K562 (cell line): ENCODE measurements at regions not wholly inside any gene's neighbourhood (a gene's known extent, or its start where the extent isn't known, plus 50 kb on each side); places are given as distances from the start of the nearest gene placed in this dataset.

Experiments
- DEAF1 ChIP-seq: fragments of 450-650 bp; formaldehyde crosslinking; IDR thresholded peaks from 2 replicates; pipeline ENCODE4 v1.4.0; 2020; ENCODE audit warnings: mild to moderate bottlenecking, moderate library complexity
- ELF1 ChIP-seq: fragments of 200-800 bp; sonication (Bioruptor generic); IDR thresholded peaks from 2 replicates; pipeline ENCODE4 v1.6.1; 2016; ENCODE audit warnings: missing genetic modification characterization, missing compliant biosample characterization
- HDAC3 ChIP-seq: fragments of 450-650 bp; IDR thresholded peaks from 2 replicates; pipeline ENCODE4 v1.6.1; 2018; ENCODE audit warnings: borderline replicate concordance, mild to moderate bottlenecking, moderate library complexity; ENCODE audit not compliant: partially characterized antibody
- IFI16 ChIP-seq: fragments of 250-450 bp; sonication (Bioruptor Pico); IDR thresholded peaks from 2 replicates; pipeline ENCODE4 v2.1.2; 2022; ENCODE audit warnings: mild to moderate bottlenecking, inconsistent platforms
- MECOM ChIP-seq: fragments of 250-450 bp; sonication (Bioruptor Pico); IDR thresholded peaks from 2 replicates; pipeline ENCODE4 v1.8.0; 2022; ENCODE audit warnings: inconsistent platforms
- PREB ChIP-seq: sonication (generic); formaldehyde crosslinking; IDR thresholded peaks from 2 replicates; pipeline ENCODE4 v1.8.1; 2023; ENCODE audit warnings: mild to moderate bottlenecking, missing genetic modification reagents
- REST ChIP-seq, 2 experiments: fragments of 450-650 bp; formaldehyde crosslinking in 1 of 2; IDR thresholded peaks; 2 replicates each; pipeline versions ENCODE4 v1.4.0 to v1.6.1; 2014 to 2020; ENCODE audit warnings: mild to moderate bottlenecking in 2 of 2, borderline replicate concordance in 1 of 2, low read depth in 1 of 2
- ZNF507 ChIP-seq: conservative IDR thresholded peaks from 2 replicates; pipeline ENCODE4 v1.6.1; 2017; ENCODE audit warnings: missing genetic modification characterization, missing compliant biosample characterization

GRCh38 chr3:73786321-73786807, 161.6 kb upstream of the PDZRN3 start (continued):
- no peak for TF ChIP-seq REST (IDR thresholded peaks at IDR 0.05; ENCODE audit: borderline replicate concordance)
- no peak for TF ChIP-seq REST (CRISPR knock-in tag; IDR thresholded peaks at IDR 0.05; ENCODE audit: low read depth)
- no peak for TF ChIP-seq ELF1 (tag)
- no peak for TF ChIP-seq PREB (CRISPR knock-in tag)
- no peak for TF ChIP-seq ZNF507 (tag)
- no peak for TF ChIP-seq IFI16
- no peak for TF ChIP-seq DEAF1
- TF ChIP-seq HDAC3, result no peak
- TF ChIP-seq MECOM (CRISPR knock-in tag), result no peak
